ENCODE measurements at regions not wholly inside any gene's neighbourhood (a gene's known extent, or its start where the extent isn't known, plus 50 kb on each side); places are given as distances from the start of the nearest gene placed in this dataset.

DNA sequence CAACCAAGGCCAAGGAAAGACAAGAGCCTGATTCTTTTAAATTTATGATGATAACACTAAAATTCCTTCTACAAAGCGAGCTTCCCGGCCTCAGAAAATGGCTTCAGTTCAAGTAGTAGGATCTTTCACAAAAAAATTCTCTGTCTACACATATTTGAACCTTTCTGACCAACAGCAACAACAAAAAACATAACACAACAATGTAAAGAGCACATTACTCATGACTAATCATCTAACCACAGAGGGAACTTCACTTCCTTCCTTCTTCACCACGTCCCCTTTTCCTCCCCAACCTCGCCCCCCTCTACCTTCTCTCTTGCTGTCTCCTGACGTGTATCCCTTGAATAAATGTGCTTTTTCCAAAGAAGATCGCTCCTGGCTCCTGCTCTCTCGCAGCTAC is 228.2 kb downstream of the MYLK4 start:
- intact Hi-C loops (cut with DNase I): no loop called here
- no peak overlapping the region for H3K4me3 ChIP-seq
- TF ChIP-seq, protein P1, sequence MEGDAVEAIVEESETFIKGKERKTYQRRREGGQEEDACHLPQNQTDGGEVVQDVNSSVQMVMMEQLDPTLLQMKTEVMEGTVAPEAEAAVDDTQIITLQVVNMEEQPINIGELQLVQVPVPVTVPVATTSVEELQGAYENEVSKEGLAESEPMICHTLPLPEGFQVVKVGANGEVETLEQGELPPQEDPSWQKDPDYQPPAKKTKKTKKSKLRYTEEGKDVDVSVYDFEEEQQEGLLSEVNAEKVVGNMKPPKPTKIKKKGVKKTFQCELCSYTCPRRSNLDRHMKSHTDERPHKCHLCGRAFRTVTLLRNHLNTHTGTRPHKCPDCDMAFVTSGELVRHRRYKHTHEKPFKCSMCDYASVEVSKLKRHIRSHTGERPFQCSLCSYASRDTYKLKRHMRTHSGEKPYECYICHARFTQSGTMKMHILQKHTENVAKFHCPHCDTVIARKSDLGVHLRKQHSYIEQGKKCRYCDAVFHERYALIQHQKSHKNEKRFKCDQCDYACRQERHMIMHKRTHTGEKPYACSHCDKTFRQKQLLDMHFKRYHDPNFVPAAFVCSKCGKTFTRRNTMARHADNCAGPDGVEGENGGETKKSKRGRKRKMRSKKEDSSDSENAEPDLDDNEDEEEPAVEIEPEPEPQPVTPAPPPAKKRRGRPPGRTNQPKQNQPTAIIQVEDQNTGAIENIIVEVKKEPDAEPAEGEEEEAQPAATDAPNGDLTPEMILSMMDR (IDR thresholded peaks at IDR 0.05): no peak
- no peak for TF ChIP-seq POLR2A (IDR thresholded peaks at IDR 0.05)
- H3K27me3 ChIP-seq: no peaks in the 10 kb centered on the region
- no peak overlapping the region for H3K27ac ChIP-seq
- H3K9me3 ChIP-seq (replicated peaks in 1 of 3): peaks cover 0 to 6% (median 0%) of the 10 kb centered on the region in 3 donors
- no peaks in the 10 kb centered on the region for H3K36me3 ChIP-seq (replicated peaks in 1 of 2)
- 29 to 40% (median 39%) methylated on average over 7 of the region's 7 CpGs for WGBS, 4 donors
- no peak for DNase-seq
- H3K4me1 ChIP-seq (replicated peaks in 1 of 2): no peaks in the 10 kb centered on the region

- WGBS, 4 donors: 71 to 79% (median 75%) methylated on average over 7 of the region's 7 CpGs
- Histone ChIP-seq H3K9me3 (replicated peaks in 1 of 3) (peaks cover 0 to 6% (median 0%) of the 10 kb centered on the region in 3 donors), H3K36me3 (replicated peaks in 1 of 2) (no peaks in the 10 kb centered on the region), H3K27ac (no peak overlapping the region), H3K4me1 (replicated peaks in 1 of 2) (no peaks in the 10 kb centered on the region), H3K27me3 (peaks cover 4% of the 10 kb centered on the region), H3K4me3 (no peak overlapping the region)
- intact Hi-C loops (cut with DNase I): no loop called here
- DNase-seq: no peak
- TF ChIP-seq POLR2A (IDR thresholded peaks at IDR 0.05): no peak
- TF ChIP-seq, protein P1 (IDR thresholded peaks at IDR 0.05): no peak
Observed at GRCh38 chr6:2517855-2518473, 232.8 kb downstream of the MYLK4 start.

DNA sequence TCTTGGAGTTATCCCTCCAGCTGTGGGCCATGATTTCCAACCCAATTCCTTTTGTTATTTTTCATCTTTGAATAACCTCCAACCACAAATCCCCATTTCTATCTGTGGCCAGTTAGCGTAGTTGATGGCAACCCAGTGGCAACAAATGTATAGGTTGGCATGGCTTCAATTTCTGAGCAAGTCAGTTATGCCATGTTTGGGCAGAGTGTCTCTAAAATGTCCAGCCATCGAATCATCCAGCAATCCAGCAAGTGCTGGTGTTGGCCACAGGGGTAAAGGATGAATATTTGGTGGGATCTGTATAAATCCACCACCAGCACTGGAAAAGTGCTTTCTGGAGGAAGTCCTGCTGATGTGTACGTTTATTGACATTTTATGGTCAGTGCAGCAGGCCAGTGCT is 233.3 kb downstream of the MYLK4 start:
- TF ChIP-seq, protein P1 (IDR thresholded peaks at IDR 0.05): no peak
- no peak for TF ChIP-seq POLR2A (IDR thresholded peaks at IDR 0.05)

GRCh38 chr6:2516059-2516458 is 234.7 kb downstream of the MYLK4 start:
- WGBS, 4 donors: 87 to 91% (median 88%) methylated on average over 6 of the region's 6 CpGs
- intact Hi-C loops (cut with DNase I): no loop called here

More for the DNA sequence above, 233.3 kb downstream of the MYLK4 start:
- H3K27me3 ChIP-seq: peaks cover 4% of the 10 kb centered on the region
- no peaks in the 10 kb centered on the region for H3K36me3 ChIP-seq (replicated peaks in 1 of 2)
- H3K4me1 ChIP-seq (replicated peaks in 1 of 2): no peaks in the 10 kb centered on the region
- WGBS, 4 donors: 70 to 80% (median 75%) methylated on average over 3 of the region's 3 CpGs
- peaks cover 0 to 6% (median 0%) of the 10 kb centered on the region in 3 donors for H3K9me3 ChIP-seq (replicated peaks in 1 of 3)
- H3K27ac ChIP-seq: no peak overlapping the region
- H3K4me3 ChIP-seq: no peak overlapping the region
- intact Hi-C loops (cut with DNase I): no loop called here
- no peak for DNase-seq

More at GRCh38 chr6:2516059-2516458, 234.7 kb downstream of the MYLK4 start:
- no peak for DNase-seq
- Histone ChIP-seq H3K9me3 (replicated peaks in 1 of 3) (peaks cover 0 to 6% (median 0%) of the 10 kb centered on the region in 3 donors), H3K36me3 (replicated peaks in 1 of 2) (no peaks in the 10 kb centered on the region), H3K27me3 (peaks cover 4% of the 10 kb centered on the region), H3K4me3 (no peak overlapping the region), H3K27ac (no peak overlapping the region), H3K4me1 (replicated peaks in 1 of 2) (no peaks in the 10 kb centered on the region)
- TF ChIP-seq, protein P1 (IDR thresholded peaks at IDR 0.05): no peak
- no peak for TF ChIP-seq POLR2A (IDR thresholded peaks at IDR 0.05)

Data from adrenal gland (tissue), 9 donors.